HEK293 (cell line): ENCODE measurements at regions not wholly inside any gene's neighbourhood (a gene's known extent, or its start where the extent isn't known, plus 50 kb on each side); places are given as distances from the start of the nearest gene placed in this dataset.

Experiments used
- CTCF ChIA-PET: fragments of 350-600 bp; formaldehyde crosslinking; extraction: SDS; loops from one replicate; lab custom pipeline; 2021; ENCODE audit warnings: antibody characterized with exemption; lab: Yijun Ruan, JAX
- POLR2A ChIA-PET: fragments of 300-600 bp; formaldehyde crosslinking; extraction: SDS; loops from one replicate; lab custom pipeline; 2020; ENCODE audit warnings: antibody characterized with exemption, inconsistent platforms; lab: Yijun Ruan, JAX
- H3K27ac ChIP-seq: fragments of 200-500 bp; sonication (Bioruptor generic); 2 replicates; pipeline ENCODE4 v1.5.1; 2014; ENCODE audit warnings: low read depth, low read length, control low read depth, inconsistent platforms; ENCODE audit errors: extremely low read depth
- H3K36me3 ChIP-seq, 2 experiments: fragments of 200-500 bp in 1 of 2; sonication (Bioruptor generic) in 1 of 2; 1 replicate in 1 of 2; 2 replicates in 1 of 2; pipeline ENCODE4 v1.5.1; 2014 to 2017; ENCODE audit warnings: inconsistent platforms in 2 of 2, low read length in 2 of 2; ENCODE audit not compliant: control insufficient read depth in 2 of 2, insufficient read depth in 1 of 2
- H3K4me1 ChIP-seq: fragments of 200-500 bp; sonication (Bioruptor generic); 2 replicates; pipeline ENCODE4 v1.5.1; 2014; ENCODE audit warnings: mild to moderate bottlenecking, low read length, inconsistent platforms; ENCODE audit not compliant: control insufficient read depth, insufficient read depth
- H3K4me3 ChIP-seq: 2 replicates; pipeline ENCODE4 v1.5.1; 2011; ENCODE audit warnings: low read depth, mild to moderate bottlenecking, control low read depth, low read length, moderate library complexity
- H3K9me3 ChIP-seq: fragments of 200-500 bp; sonication (Bioruptor generic); 2 replicates; pipeline ENCODE4 v1.5.1; 2014; ENCODE audit warnings: low read depth, low read length, inconsistent platforms; ENCODE audit not compliant: control insufficient read depth, insufficient read depth
- AEBP2 ChIP-seq: fragments of 450-650 bp; formaldehyde crosslinking; IDR thresholded peaks from 2 replicates; pipeline ENCODE4 v1.5.1; 2016; ENCODE audit warnings: missing biosample characterization, missing genetic modification characterization, borderline replicate concordance
- GLIS2 ChIP-seq: fragments of 450-650 bp; formaldehyde crosslinking; IDR thresholded peaks from 2 replicates; pipeline ENCODE4 v1.5.1; 2016; ENCODE audit warnings: missing biosample characterization, missing genetic modification characterization
- HOXD13 ChIP-seq: sonication (generic); formaldehyde crosslinking; IDR thresholded peaks from 2 replicates; pipeline ENCODE4 v1.8.0; 2022; ENCODE audit warnings: missing genetic modification reagents, borderline replicate concordance
- KLF1 ChIP-seq: fragments of 450-650 bp; formaldehyde crosslinking; IDR thresholded peaks from 2 replicates; pipeline ENCODE4 v1.5.1; 2016; ENCODE audit warnings: missing biosample characterization, missing genetic modification characterization
- YY1 ChIP-seq: fragments of 450-650 bp; formaldehyde crosslinking; IDR thresholded peaks from 2 replicates; pipeline ENCODE4 v1.5.1; 2018; ENCODE audit warnings: missing biosample characterization, missing genetic modification characterization
- ZFP41 ChIP-seq: fragments of 450-650 bp; formaldehyde crosslinking; IDR thresholded peaks from 2 replicates; pipeline ENCODE4 v1.5.1; 2016; ENCODE audit warnings: missing biosample characterization, missing genetic modification characterization, borderline replicate concordance
- ZIC2 ChIP-seq: fragments of 450-650 bp; formaldehyde crosslinking; IDR thresholded peaks from 2 replicates; pipeline ENCODE4 v1.5.1; 2016; ENCODE audit warnings: missing biosample characterization, missing genetic modification characterization
- ZNF121 ChIP-seq: fragments of 450-650 bp; formaldehyde crosslinking; IDR thresholded peaks from 2 replicates; pipeline ENCODE4 v1.5.1; 2016; ENCODE audit warnings: missing biosample characterization, missing genetic modification characterization
- ZNF169 ChIP-seq: fragments of 450-650 bp; formaldehyde crosslinking; IDR thresholded peaks from 2 replicates; pipeline ENCODE4 v1.5.1; 2016; ENCODE audit warnings: missing biosample characterization, missing genetic modification characterization
- ZNF175 ChIP-seq: fragments of 450-650 bp; formaldehyde crosslinking; IDR thresholded peaks from 2 replicates; pipeline ENCODE4 v1.5.1; 2016; ENCODE audit warnings: missing biosample characterization, missing genetic modification characterization
- ZNF19 ChIP-seq: fragments of 450-650 bp; formaldehyde crosslinking; IDR thresholded peaks from 2 replicates; pipeline ENCODE4; 2016; ENCODE audit warnings: missing biosample characterization, missing genetic modification characterization, low read depth
- ZNF202 ChIP-seq: fragments of 450-650 bp; formaldehyde crosslinking; IDR thresholded peaks from 2 replicates; pipeline ENCODE4 v1.5.1; 2016; ENCODE audit warnings: missing biosample characterization, missing genetic modification characterization, borderline replicate concordance
- ZNF221 ChIP-seq: fragments of 450-650 bp; formaldehyde crosslinking; IDR thresholded peaks from 2 replicates; pipeline ENCODE4 v1.5.1; 2017; ENCODE audit warnings: missing biosample characterization, missing genetic modification characterization, borderline replicate concordance
- ZNF239 ChIP-seq: fragments of 450-650 bp; formaldehyde crosslinking; IDR thresholded peaks from 2 replicates; pipeline ENCODE4 v1.5.1; 2016; ENCODE audit warnings: missing biosample characterization, missing genetic modification characterization
- ZNF266 ChIP-seq: fragments of 450-650 bp; formaldehyde crosslinking; IDR thresholded peaks from 2 replicates; pipeline ENCODE4 v1.5.1; 2016; ENCODE audit warnings: missing biosample characterization, missing genetic modification characterization, low read depth
- ZNF341 ChIP-seq: fragments of 450-650 bp; formaldehyde crosslinking; IDR thresholded peaks from 2 replicates; pipeline ENCODE4; 2016; ENCODE audit warnings: low read depth, missing biosample characterization, missing genetic modification characterization
- ZNF350 ChIP-seq: fragments of 450-650 bp; formaldehyde crosslinking; IDR thresholded peaks from 2 replicates; pipeline ENCODE4 v1.5.0; 2017; ENCODE audit warnings: missing biosample characterization, mild to moderate bottlenecking, missing genetic modification characterization
- ZNF449 ChIP-seq: fragments of 450-650 bp; formaldehyde crosslinking; IDR thresholded peaks from 2 replicates; pipeline ENCODE4 v1.5.1; 2017; ENCODE audit warnings: missing biosample characterization, mild to moderate bottlenecking, missing genetic modification characterization, moderate library complexity
- ZNF670 ChIP-seq: fragments of 450-650 bp; formaldehyde crosslinking; IDR thresholded peaks from 2 replicates; pipeline ENCODE4 v1.5.1; 2016; ENCODE audit warnings: missing biosample characterization, missing genetic modification characterization, low read depth
- ZNF843 ChIP-seq: fragments of 450-650 bp; formaldehyde crosslinking; IDR thresholded peaks from 2 replicates; pipeline ENCODE4 v1.5.1; 2016; ENCODE audit warnings: missing biosample characterization, missing genetic modification characterization
- ZSCAN30 ChIP-seq: fragments of 450-650 bp; IDR thresholded peaks from 2 replicates; pipeline ENCODE4 v1.5.1; 2018; ENCODE audit warnings: missing biosample characterization, mild to moderate bottlenecking, missing genetic modification characterization, moderate library complexity
- TF ChIP-seq, protein P1 (sequence below): fragments of 450-650 bp; formaldehyde crosslinking; IDR thresholded peaks from 2 replicates; pipeline ENCODE4 v1.5.1; 2016; ENCODE audit warnings: missing biosample characterization, missing genetic modification characterization
- TF ChIP-seq, protein P2 (sequence below): fragments of 450-650 bp; formaldehyde crosslinking; IDR thresholded peaks from 2 replicates; pipeline ENCODE4 v1.5.1; 2016; ENCODE audit warnings: missing biosample characterization, missing genetic modification characterization

GRCh38 chr20:18914796-18915195 is 101.2 kb downstream of the SCP2D1 start (continued):
- no peak for TF ChIP-seq ZNF19 (tag by site-specific recombination)

GRCh38 chr20:18916886-18917750 is 103.5 kb downstream of the SCP2D1 start:
- ChIA-PET POLR2A (no interaction called here), CTCF (interaction anchor here (0.6 to 1.6 kb wide), 2 partner anchors 12 to 1043 kb away, joined by 3 to 4 read pairs; no protein-coding TSS in a partner anchor)
- Histone ChIP-seq H3K4me3 (no peak overlapping the region), H3K27ac (no peak overlapping the region), H3K9me3 (no peaks in the 10 kb centered on the region), H3K4me1 (no peaks in the 10 kb centered on the region), H3K36me3 (no peaks in the 10 kb centered on the region)
- TF ChIP-seq ZNF121, result no peak
- no peak for TF ChIP-seq ZNF266 (tag by site-specific recombination)
- TF ChIP-seq AEBP2 (tag by site-specific recombination), result no peak
- TF ChIP-seq HOXD13, result no peak
- TF ChIP-seq ZIC2 (tag by site-specific recombination), result peak; percentile 26; the same call in 1 of the 2 replicates
- TF ChIP-seq ZNF350 (tag by site-specific recombination), result 0 out of 2 replicates have a peak, but pooled peaks have one; percentile 22

DNA sequence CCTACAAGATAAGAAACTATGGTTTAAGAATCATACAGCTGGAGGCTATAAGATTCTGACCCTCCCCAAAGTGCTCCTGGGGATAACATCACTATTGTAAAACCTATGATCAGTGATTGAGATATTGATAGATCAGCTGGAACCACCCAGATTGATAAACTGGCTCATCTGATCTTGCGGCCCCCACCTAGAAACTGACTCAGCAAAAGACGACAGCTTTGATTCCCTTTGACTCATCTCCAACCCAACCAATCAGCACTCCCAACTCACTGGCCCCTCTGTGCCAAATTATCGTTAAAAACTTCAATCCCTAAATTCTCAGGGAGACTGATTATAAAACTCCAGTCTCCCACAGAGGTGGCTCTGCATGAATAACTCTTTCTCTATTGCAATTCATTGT is 106.4 kb downstream of the SCP2D1 start:
- Histone ChIP-seq H3K9me3 (no peaks in the 10 kb centered on the region), H3K4me1 (no peaks in the 10 kb centered on the region)
- CTCF ChIA-PET, result no interaction called here
- no peak for TF ChIP-seq ZSCAN30 (tag by site-specific recombination)
- TF ChIP-seq, all 188 proteins: peak for 0
- Histone ChIP-seq H3K27ac (no peak overlapping the region), H3K36me3 (no peaks in the 10 kb centered on the region), H3K4me3 (no peak overlapping the region)
- POLR2A ChIA-PET, result no interaction called here

- Histone ChIP-seq H3K9me3 (no peaks in the 10 kb centered on the region), H3K4me1 (no peaks in the 10 kb centered on the region), H3K27ac (no peak overlapping the region), H3K36me3 (no peaks in the 10 kb centered on the region), H3K4me3 (no peak overlapping the region)
- POLR2A ChIA-PET, result no interaction called here
- CTCF ChIA-PET, result no interaction called here
- TF ChIP-seq, protein P1, sequence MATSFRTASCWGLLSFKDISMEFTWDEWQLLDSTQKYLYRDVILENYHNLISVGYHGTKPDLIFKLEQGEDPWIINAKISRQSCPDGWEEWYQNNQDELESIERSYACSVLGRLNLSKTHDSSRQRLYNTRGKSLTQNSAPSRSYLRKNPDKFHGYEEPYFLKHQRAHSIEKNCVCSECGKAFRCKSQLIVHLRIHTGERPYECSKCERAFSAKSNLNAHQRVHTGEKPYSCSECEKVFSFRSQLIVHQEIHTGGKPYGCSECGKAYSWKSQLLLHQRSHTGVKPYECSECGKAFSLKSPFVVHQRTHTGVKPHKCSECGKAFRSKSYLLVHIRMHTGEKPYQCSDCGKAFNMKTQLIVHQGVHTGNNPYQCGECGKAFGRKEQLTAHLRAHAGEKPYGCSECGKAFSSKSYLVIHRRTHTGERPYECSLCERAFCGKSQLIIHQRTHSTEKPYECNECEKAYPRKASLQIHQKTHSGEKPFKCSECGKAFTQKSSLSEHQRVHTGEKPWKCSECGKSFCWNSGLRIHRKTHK (tag by site-specific recombination), result no peak
- TF ChIP-seq KLF1 (no peak), ZNF449 (tag by site-specific recombination) (no peak), ZNF843 (tag by site-specific recombination) (no peak), ZNF239 (tag by site-specific recombination) (no peak), YY1 (tag by site-specific recombination) (no peak), ZNF169 (tag by site-specific recombination) (no peak), ZFP41 (tag by site-specific recombination) (no peak), ZNF221 (tag by site-specific recombination) (no peak), ZNF670 (tag by site-specific recombination) (no peak), ZNF341 (tag by site-specific recombination) (no peak), ZNF175 (tag by site-specific recombination) (no peak), GLIS2 (tag by site-specific recombination) (no peak), ZNF202 (no peak)
- TF ChIP-seq, protein P2, sequence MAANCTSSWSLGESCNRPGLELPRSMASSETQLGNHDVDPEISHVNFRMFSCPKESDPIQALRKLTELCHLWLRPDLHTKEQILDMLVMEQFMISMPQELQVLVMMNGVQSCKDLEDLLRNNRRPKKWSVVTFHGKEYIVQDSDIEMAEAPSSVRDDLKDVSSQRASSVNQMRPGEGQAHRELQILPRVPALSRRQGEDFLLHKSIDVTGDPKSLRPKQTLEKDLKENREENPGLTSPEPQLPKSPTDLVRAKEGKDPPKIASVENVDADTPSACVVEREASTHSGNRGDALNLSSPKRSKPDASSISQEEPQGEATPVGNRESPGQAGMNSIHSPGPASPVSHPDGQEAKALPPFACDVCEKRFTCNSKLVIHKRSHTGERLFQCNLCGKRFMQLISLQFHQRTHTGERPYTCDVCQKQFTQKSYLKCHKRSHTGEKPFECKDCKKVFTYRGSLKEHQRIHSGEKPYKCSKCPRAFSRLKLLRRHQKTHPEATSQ (tag by site-specific recombination), result no peak
Measured at GRCh38 chr20:18921291-18921690, 107.7 kb downstream of the SCP2D1 start.
